ENCODE measurements at regions not wholly inside any gene's neighbourhood (a gene's known extent, or its start where the extent isn't known, plus 50 kb on each side); places are given as distances from the start of the nearest gene placed in this dataset.

DNA sequence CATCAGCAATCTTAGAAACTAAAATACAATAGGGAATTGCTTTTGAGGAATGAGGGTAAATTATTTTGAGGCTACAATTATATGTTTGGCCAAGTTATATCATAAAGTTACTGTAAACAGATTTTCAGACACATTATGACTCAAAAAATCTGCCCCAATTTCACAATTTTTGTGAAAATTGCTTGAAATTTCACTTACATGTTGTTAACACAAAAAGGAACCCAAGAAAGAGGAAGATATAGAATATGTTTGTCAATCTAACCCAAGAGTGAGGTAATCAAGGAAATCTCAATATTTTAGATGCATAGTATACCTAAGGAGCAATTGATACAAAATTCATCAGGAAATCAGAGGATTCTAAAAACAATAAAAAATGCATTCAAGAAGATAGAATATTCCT, 73.9 kb upstream of the FNDC3A start:
- TF ChIP-seq ARNT (IDR thresholded peaks at IDR 0.05) = no peak
- TF ChIP-seq, protein P1, sequence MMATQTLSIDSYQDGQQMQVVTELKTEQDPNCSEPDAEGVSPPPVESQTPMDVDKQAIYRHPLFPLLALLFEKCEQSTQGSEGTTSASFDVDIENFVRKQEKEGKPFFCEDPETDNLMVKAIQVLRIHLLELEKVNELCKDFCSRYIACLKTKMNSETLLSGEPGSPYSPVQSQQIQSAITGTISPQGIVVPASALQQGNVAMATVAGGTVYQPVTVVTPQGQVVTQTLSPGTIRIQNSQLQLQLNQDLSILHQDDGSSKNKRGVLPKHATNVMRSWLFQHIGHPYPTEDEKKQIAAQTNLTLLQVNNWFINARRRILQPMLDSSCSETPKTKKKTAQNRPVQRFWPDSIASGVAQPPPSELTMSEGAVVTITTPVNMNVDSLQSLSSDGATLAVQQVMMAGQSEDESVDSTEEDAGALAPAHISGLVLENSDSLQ (IDR thresholded peaks at IDR 0.05) = no peak
- TF ChIP-seq SUZ12 (IDR thresholded peaks at IDR 0.05) = no peak
- TF ChIP-seq BHLHE40 (IDR thresholded peaks at IDR 0.05; ENCODE audit: borderline replicate concordance) = no peak
- TF ChIP-seq TARDBP (IDR thresholded peaks at IDR 0.05) = no peak
- no peak for TF ChIP-seq FOXM1 (IDR thresholded peaks at IDR 0.05; ENCODE audit: borderline replicate concordance)
- no peak for TF ChIP-seq FOXA1 (IDR thresholded peaks at IDR 0.05)

Measured in HEK293T (cell line).